Activated CD4-positive, alpha-beta T cell treated with anti-CD3 and anti-CD28 coated beads, Interleukin-2, amount 10 ng/mL, durations not matched to agents 7 days and 5 days (primary cell): ENCODE measurements at regions not wholly inside any gene's neighbourhood (a gene's known extent, or its start where the extent isn't known, plus 50 kb on each side); places are given as distances from the start of the nearest gene placed in this dataset.
"Not testable (repeated sequence)": the region's sequence is repeated elsewhere in the genome, so short reads cannot be mapped to it uniquely, and the experiment has no call there.

Experiments
- CTCF ChIA-PET: fragments of 350-600 bp; sonication (Branson Sonifier 250); formaldehyde crosslinking; loops from one replicate; lab custom pipeline; 2021; ENCODE audit warnings: antibody characterized with exemption; lab: Charles Lee
- POLR2A ChIA-PET: fragments of 350-600 bp; sonication (Branson Sonifier 250); formaldehyde crosslinking; loops from one replicate; lab custom pipeline; 2021; ENCODE audit warnings: antibody characterized with exemption; lab: Charles Lee
- DNase-seq: peaks from one replicate; pipeline ENCODE4 v3.0.0-alpha.2; 2020
- H3K27ac Mint-ChIP-seq: one replicate; pipeline ENCODE4 v1.8.0; 2021; ENCODE audit warnings: mild to moderate bottlenecking, moderate library complexity, mixed read lengths
- H3K27me3 Mint-ChIP-seq: one replicate; pipeline ENCODE4 v1.8.0; 2021; ENCODE audit warnings: mixed read lengths
- H3K36me3 Mint-ChIP-seq: one replicate; pipeline ENCODE4 v1.8.0; 2021; ENCODE audit warnings: low read depth, mixed read lengths
- H3K4me1 Mint-ChIP-seq: one replicate; pipeline ENCODE4 v1.8.0; 2021; ENCODE audit warnings: mixed read lengths
- H3K4me3 Mint-ChIP-seq: one replicate; pipeline ENCODE4 v1.8.0; 2021; ENCODE audit warnings: mild to moderate bottlenecking, moderate library complexity, mixed read lengths
- H3K9me3 Mint-ChIP-seq: one replicate; pipeline ENCODE4 v1.8.0; 2021; ENCODE audit warnings: mixed read lengths

- no peak overlapping the region for H3K4me3 Mint-ChIP-seq
- DNase-seq = no peak
- H3K36me3 Mint-ChIP-seq = no peaks in the 10 kb centered on the region
- H3K9me3 Mint-ChIP-seq = no peaks in the 10 kb centered on the region
- no peaks in the 10 kb centered on the region for H3K4me1 Mint-ChIP-seq
- CTCF ChIA-PET = no interaction called here
- H3K27me3 Mint-ChIP-seq = peaks cover 5% of the 10 kb centered on the region
- no peak overlapping the region for H3K27ac Mint-ChIP-seq
- POLR2A ChIA-PET = no interaction called here
These were observed 129.0 kb upstream of the FOXQ1 start for GRCh38 chr6:1182722-1183521.

GRCh38 chr6:1181939-1182605 lies 129.8 kb upstream of the FOXQ1 start:
- Mint-ChIP-seq H3K4me3 (no peak overlapping the region), H3K27me3 (peaks cover 2% of the 10 kb centered on the region), H3K36me3 (no peaks in the 10 kb centered on the region), H3K4me1 (no peaks in the 10 kb centered on the region), H3K9me3 (no peaks in the 10 kb centered on the region), H3K27ac (no peak overlapping the region)
- POLR2A ChIA-PET = interaction anchor here (0.6 kb wide), 1 partner anchor 47 kb away, joined by 3 read pairs; no protein-coding TSS in a partner anchor
- CTCF ChIA-PET = no interaction called here
- DNase-seq = no peak

- Mint-ChIP-seq H3K27ac (no peak overlapping the region), H3K4me1 (no peaks in the 10 kb centered on the region)
- CTCF ChIA-PET = no interaction called here
These were observed 132.1 kb upstream of the FOXQ1 start for GRCh38 chr6:1179571-1180459.

GRCh38 chr6:1178590-1178989 lies 133.3 kb upstream of the FOXQ1 start:
- ChIA-PET CTCF (interaction anchor here (0.6 kb wide), 1 partner anchor 322 kb away, joined by 4 read pairs; no protein-coding TSS in a partner anchor), POLR2A (no interaction called here)
- H3K4me3 Mint-ChIP-seq = no peak overlapping the region
- no peaks in the 10 kb centered on the region for H3K9me3 Mint-ChIP-seq
- DNase-seq = no peak
- no peaks in the 10 kb centered on the region for H3K4me1 Mint-ChIP-seq
- H3K27ac Mint-ChIP-seq = no peak overlapping the region
- no peaks in the 10 kb centered on the region for H3K36me3 Mint-ChIP-seq
- H3K27me3 Mint-ChIP-seq = peaks cover 7% of the 10 kb centered on the region

More at GRCh38 chr6:1179571-1180459, 132.1 kb upstream of the FOXQ1 start:
- Mint-ChIP-seq H3K27me3 (no peaks in the 10 kb centered on the region), H3K4me3 (no peak overlapping the region), H3K9me3 (no peaks in the 10 kb centered on the region), H3K36me3 (no peaks in the 10 kb centered on the region)
- POLR2A ChIA-PET = no interaction called here
- no peak for DNase-seq

GRCh38 chr6:1176567-1176966 lies 135.3 kb upstream of the FOXQ1 start:
- Mint-ChIP-seq H3K27ac (no peak overlapping the region), H3K4me3 (no peak overlapping the region), H3K27me3 (peaks cover 7% of the 10 kb centered on the region), H3K36me3 (no peaks in the 10 kb centered on the region), H3K9me3 (no peaks in the 10 kb centered on the region), H3K4me1 (no peaks in the 10 kb centered on the region)
- no peak for DNase-seq
- ChIA-PET CTCF (no interaction called here), POLR2A (no interaction called here)

GRCh38 chr6:1175877-1176276 lies 136.0 kb upstream of the FOXQ1 start:
- Mint-ChIP-seq H3K4me1 (no peaks in the 10 kb centered on the region), H3K4me3 (no peak overlapping the region), H3K27me3 (peaks cover 7% of the 10 kb centered on the region), H3K36me3 (no peaks in the 10 kb centered on the region), H3K27ac (no peak overlapping the region), H3K9me3 (no peaks in the 10 kb centered on the region)
- no peak for DNase-seq
- POLR2A ChIA-PET = interaction anchor here (0.6 kb wide), 1 partner anchor 24 kb away, joined by 3 read pairs; no protein-coding TSS in a partner anchor
- CTCF ChIA-PET = no interaction called here

- no peak overlapping the region for H3K4me3 Mint-ChIP-seq
- peaks cover 7% of the 10 kb centered on the region for H3K27me3 Mint-ChIP-seq
- no peak overlapping the region for H3K27ac Mint-ChIP-seq
- no peaks in the 10 kb centered on the region for H3K4me1 Mint-ChIP-seq
- CTCF ChIA-PET = no interaction called here
- no peaks in the 10 kb centered on the region for H3K9me3 Mint-ChIP-seq
- POLR2A ChIA-PET = no interaction called here
- no peak for DNase-seq
- no peaks in the 10 kb centered on the region for H3K36me3 Mint-ChIP-seq
These were observed 141.1 kb upstream of the FOXQ1 start for GRCh38 chr6:1170794-1171193.

- Mint-ChIP-seq H3K27me3 (peaks cover 6% of the 10 kb centered on the region), H3K4me3 (no peak overlapping the region), H3K9me3 (no peaks in the 10 kb centered on the region), H3K4me1 (no peaks in the 10 kb centered on the region), H3K36me3 (no peaks in the 10 kb centered on the region), H3K27ac (no peak overlapping the region)
- POLR2A ChIA-PET = no interaction called here
- CTCF ChIA-PET = interaction anchor here (1.3 kb wide), 1 partner anchor 8 kb away, joined by 3 read pairs; no protein-coding TSS in a partner anchor
- no peak for DNase-seq
These were observed 147.3 kb upstream of the FOXQ1 start for GRCh38 chr6:1164600-1164999.

GRCh38 chr6:1163501-1163900 lies 148.4 kb upstream of the FOXQ1 start:
- no peaks in the 10 kb centered on the region for H3K9me3 Mint-ChIP-seq
- ChIA-PET CTCF (no interaction called here), POLR2A (no interaction called here)
- no peak for DNase-seq
- no peaks in the 10 kb centered on the region for H3K4me1 Mint-ChIP-seq
- no peak overlapping the region for H3K4me3 Mint-ChIP-seq
- H3K36me3 Mint-ChIP-seq = no peaks in the 10 kb centered on the region
- H3K27ac Mint-ChIP-seq = no peak overlapping the region
- H3K27me3 Mint-ChIP-seq = peaks cover 6% of the 10 kb centered on the region

- no peak for DNase-seq
- no peaks in the 10 kb centered on the region for H3K4me1 Mint-ChIP-seq
- peaks cover 6% of the 10 kb centered on the region for H3K27me3 Mint-ChIP-seq
- ChIA-PET CTCF (no interaction called here), POLR2A (no interaction called here)
- H3K9me3 Mint-ChIP-seq = no peaks in the 10 kb centered on the region
- H3K4me3 Mint-ChIP-seq = peak overlapping the region; percentile 9
- no peak overlapping the region for H3K27ac Mint-ChIP-seq
- H3K36me3 Mint-ChIP-seq = no peaks in the 10 kb centered on the region
These were observed 149.3 kb upstream of the FOXQ1 start for GRCh38 chr6:1162367-1163275.

GRCh38 chr6:1156411-1156810 lies 155.5 kb upstream of the FOXQ1 start:
- DNase-seq, H3K9me3 Mint-ChIP-seq, H3K4me3 Mint-ChIP-seq, POLR2A ChIA-PET, H3K4me1 Mint-ChIP-seq, H3K27me3 Mint-ChIP-seq, H3K27ac Mint-ChIP-seq, H3K36me3 Mint-ChIP-seq: not testable (repeated sequence)
- CTCF ChIA-PET = interaction anchor here (1.0 kb wide), 1 partner anchor 8 kb away, joined by 3 read pairs; no protein-coding TSS in a partner anchor

GRCh38 chr6:1153696-1154245 lies 158.1 kb upstream of the FOXQ1 start:
- ChIA-PET POLR2A (no interaction called here), CTCF (no interaction called here)
- Mint-ChIP-seq H3K4me3 (no peak overlapping the region), H3K4me1 (no peaks in the 10 kb centered on the region), H3K36me3 (no peaks in the 10 kb centered on the region), H3K9me3 (peaks cover 3% of the 10 kb centered on the region), H3K27ac (no peak overlapping the region), H3K27me3 (peaks cover 6% of the 10 kb centered on the region)
- no peak for DNase-seq
